HepG2 (cell line): ENCODE measurements at regions not wholly inside any gene's neighbourhood (a gene's known extent, or its start where the extent isn't known, plus 50 kb on each side); places are given as distances from the start of the nearest gene placed in this dataset.

ENCODE experiments used
- ATAD3A ChIP-seq: sonication (generic); formaldehyde crosslinking; IDR thresholded peaks from 2 replicates; pipeline ENCODE4 v1.4.0; 2020; ENCODE audit warnings: missing genetic modification reagents
- GFI1 ChIP-seq: sonication (generic); formaldehyde crosslinking; IDR thresholded peaks from 2 replicates; pipeline ENCODE4 v1.5.0; 2020; ENCODE audit warnings: missing genetic modification reagents, mild to moderate bottlenecking, borderline replicate concordance
- HMG20A ChIP-seq: IDR thresholded peaks from 2 replicates; pipeline ENCODE4 v1.6.1; 2016; ENCODE audit warnings: borderline replicate concordance
- JUND ChIP-seq: sonication (generic); formaldehyde crosslinking; IDR thresholded peaks from 2 replicates; pipeline ENCODE4 v1.8.0; 2022; ENCODE audit warnings: mild to moderate bottlenecking, missing genetic modification reagents
- KLF9 ChIP-seq: IDR thresholded peaks from 2 replicates; pipeline ENCODE4 v1.6.1; 2016; ENCODE audit warnings: low read depth
- KMT2A ChIP-seq: sonication (generic); formaldehyde crosslinking; IDR thresholded peaks from 2 replicates; pipeline ENCODE4 v1.4.0; 2020; ENCODE audit warnings: missing genetic modification reagents
- MEIS1 ChIP-seq: sonication (generic); formaldehyde crosslinking; IDR thresholded peaks from 2 replicates; pipeline ENCODE4 v1.9.0; 2021; ENCODE audit warnings: mild to moderate bottlenecking, missing genetic modification reagents, moderate library complexity, borderline replicate concordance
- POLR2G ChIP-seq: fragments of 200-400 bp; formaldehyde crosslinking; IDR thresholded peaks from 2 replicates; pipeline ENCODE4 v1.6.1; 2018; ENCODE audit warnings: mild to moderate bottlenecking, low read depth, low read length, moderate library complexity
- SNAPC2 ChIP-seq: sonication (generic); formaldehyde crosslinking; IDR thresholded peaks from 2 replicates; pipeline ENCODE4 v1.8.1; 2022; ENCODE audit warnings: mild to moderate bottlenecking, missing genetic modification reagents
- TCF12 ChIP-seq, 2 experiments: fragments of 450-650 bp in 1 of 2; sonication (generic) in 1 of 2; formaldehyde crosslinking in 1 of 2; IDR thresholded peaks; 2 replicates each; pipeline versions ENCODE4 v1.6.1 to v1.8.0; 2017 to 2022; ENCODE audit warnings: antibody characterized with exemption in 1 of 2, mild to moderate bottlenecking in 1 of 2, missing genetic modification reagents in 1 of 2, moderate library complexity in 1 of 2
- YY1 ChIP-seq: IDR thresholded peaks from 2 replicates; pipeline ENCODE4 v1.6.1; 2011; ENCODE audit warnings: low read length, low read depth, moderate library complexity, mild to moderate bottlenecking; ENCODE audit not compliant: insufficient read depth, insufficient replicate concordance
- ZNF30 ChIP-seq: sonication (generic); formaldehyde crosslinking; IDR thresholded peaks from 2 replicates; pipeline ENCODE4 v1.5.0; 2020; ENCODE audit warnings: mild to moderate bottlenecking, missing genetic modification reagents
- ZNF331 ChIP-seq: sonication (generic); formaldehyde crosslinking; IDR thresholded peaks from 2 replicates; pipeline ENCODE4 v1.4.0; 2020; ENCODE audit warnings: missing genetic modification reagents
- ZNF589 ChIP-seq: sonication (generic); formaldehyde crosslinking; conservative IDR thresholded peaks from 2 replicates; pipeline ENCODE4 v1.8.0; 2022; ENCODE audit warnings: mild to moderate bottlenecking, moderate library complexity, missing genetic modification reagents
- TF ChIP-seq, protein P1 (sequence below): IDR thresholded peaks from 2 replicates; pipeline ENCODE4 v1.6.1; 2016
- TF ChIP-seq, protein P2 (sequence below): sonication (generic); formaldehyde crosslinking; IDR thresholded peaks from 2 replicates; pipeline ENCODE4 v1.9.0; 2022; ENCODE audit warnings: missing genetic modification reagents, mild to moderate bottlenecking, borderline replicate concordance
- TF ChIP-seq, protein P3 (sequence below): sonication (generic); formaldehyde crosslinking; IDR thresholded peaks from 2 replicates; pipeline ENCODE4 v1.4.0; 2020; ENCODE audit warnings: missing genetic modification reagents, borderline replicate concordance
- TF ChIP-seq, protein P4 (sequence below): IDR thresholded peaks from 2 replicates; pipeline ENCODE4 v1.6.1; 2016; ENCODE audit warnings: missing genetic modification reagents, missing compliant biosample characterization
- TF ChIP-seq, protein P5 (sequence below), 2 experiments: sonication (generic) in 1 of 2; formaldehyde crosslinking in 1 of 2; IDR thresholded peaks; 2 replicates each; pipeline versions ENCODE4 v1.4.0 to v1.6.1; 2016 to 2020; ENCODE audit warnings: borderline replicate concordance in 1 of 2, low read depth in 1 of 2, mild to moderate bottlenecking in 1 of 2, missing genetic modification reagents in 1 of 2

DNA sequence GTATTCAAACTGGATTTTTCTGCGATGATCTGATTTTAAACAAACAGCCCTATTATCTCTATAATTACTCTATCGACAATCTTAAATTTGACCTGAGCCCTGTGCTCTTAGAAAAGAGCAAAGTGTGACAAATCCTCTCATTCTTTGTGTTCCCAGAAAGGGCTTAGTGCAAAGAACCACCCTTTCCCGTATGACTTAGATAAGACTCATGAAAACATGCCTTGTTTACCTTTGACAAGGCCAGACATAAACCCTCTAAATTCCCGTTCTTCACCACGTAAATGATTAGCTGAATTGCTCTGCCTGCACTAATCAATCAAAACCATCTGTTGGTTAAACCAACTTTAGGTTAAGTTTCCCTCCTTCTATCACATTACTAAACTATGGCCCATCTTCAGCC lies 285.7 kb upstream of the SEL1L start (continued):
- TF ChIP-seq ZNF589 (CRISPR knock-in tag) (no peak), JUND (CRISPR knock-in tag) (no peak), TCF12 (IDR thresholded peaks at IDR 0.05) (no peak), TCF12 (CRISPR knock-in tag; IDR thresholded peaks at IDR 0.05) (no peak), KLF9 (CRISPR knock-in tag) (no peak), ZNF30 (CRISPR knock-in tag) (no peak), YY1 (no peak), ZNF331 (CRISPR knock-in tag) (peak; percentile 44; the same call in 1 of the 2 replicates), GFI1 (peak; percentile 69; the same call in 1 of the 2 replicates), KMT2A (CRISPR knock-in tag) (no peak), HMG20A (peak; percentile 34; the same call in 1 of the 2 replicates), ATAD3A (no peak), SNAPC2 (no peak), MEIS1 (CRISPR knock-in tag) (no peak), POLR2G (no peak)
- TF ChIP-seq, protein P1, sequence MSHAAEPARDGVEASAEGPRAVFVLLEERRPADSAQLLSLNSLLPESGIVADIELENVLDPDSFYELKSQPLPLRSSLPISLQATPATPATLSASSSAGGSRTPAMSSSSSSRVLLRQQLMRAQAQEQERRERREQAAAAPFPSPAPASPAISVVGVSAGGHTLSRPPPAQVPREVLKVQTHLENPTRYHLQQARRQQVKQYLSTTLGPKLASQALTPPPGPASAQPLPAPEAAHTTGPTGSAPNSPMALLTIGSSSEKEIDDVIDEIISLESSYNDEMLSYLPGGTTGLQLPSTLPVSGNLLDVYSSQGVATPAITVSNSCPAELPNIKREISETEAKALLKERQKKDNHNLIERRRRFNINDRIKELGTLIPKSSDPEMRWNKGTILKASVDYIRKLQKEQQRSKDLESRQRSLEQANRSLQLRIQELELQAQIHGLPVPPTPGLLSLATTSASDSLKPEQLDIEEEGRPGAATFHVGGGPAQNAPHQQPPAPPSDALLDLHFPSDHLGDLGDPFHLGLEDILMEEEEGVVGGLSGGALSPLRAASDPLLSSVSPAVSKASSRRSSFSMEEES: no peak
- TF ChIP-seq, protein P2, sequence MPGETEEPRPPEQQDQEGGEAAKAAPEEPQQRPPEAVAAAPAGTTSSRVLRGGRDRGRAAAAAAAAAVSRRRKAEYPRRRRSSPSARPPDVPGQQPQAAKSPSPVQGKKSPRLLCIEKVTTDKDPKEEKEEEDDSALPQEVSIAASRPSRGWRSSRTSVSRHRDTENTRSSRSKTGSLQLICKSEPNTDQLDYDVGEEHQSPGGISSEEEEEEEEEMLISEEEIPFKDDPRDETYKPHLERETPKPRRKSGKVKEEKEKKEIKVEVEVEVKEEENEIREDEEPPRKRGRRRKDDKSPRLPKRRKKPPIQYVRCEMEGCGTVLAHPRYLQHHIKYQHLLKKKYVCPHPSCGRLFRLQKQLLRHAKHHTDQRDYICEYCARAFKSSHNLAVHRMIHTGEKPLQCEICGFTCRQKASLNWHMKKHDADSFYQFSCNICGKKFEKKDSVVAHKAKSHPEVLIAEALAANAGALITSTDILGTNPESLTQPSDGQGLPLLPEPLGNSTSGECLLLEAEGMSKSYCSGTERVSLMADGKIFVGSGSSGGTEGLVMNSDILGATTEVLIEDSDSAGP: no peak
- TF ChIP-seq, protein P3, sequence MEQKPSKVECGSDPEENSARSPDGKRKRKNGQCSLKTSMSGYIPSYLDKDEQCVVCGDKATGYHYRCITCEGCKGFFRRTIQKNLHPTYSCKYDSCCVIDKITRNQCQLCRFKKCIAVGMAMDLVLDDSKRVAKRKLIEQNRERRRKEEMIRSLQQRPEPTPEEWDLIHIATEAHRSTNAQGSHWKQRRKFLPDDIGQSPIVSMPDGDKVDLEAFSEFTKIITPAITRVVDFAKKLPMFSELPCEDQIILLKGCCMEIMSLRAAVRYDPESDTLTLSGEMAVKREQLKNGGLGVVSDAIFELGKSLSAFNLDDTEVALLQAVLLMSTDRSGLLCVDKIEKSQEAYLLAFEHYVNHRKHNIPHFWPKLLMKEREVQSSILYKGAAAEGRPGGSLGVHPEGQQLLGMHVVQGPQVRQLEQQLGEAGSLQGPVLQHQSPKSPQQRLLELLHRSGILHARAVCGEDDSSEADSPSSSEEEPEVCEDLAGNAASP (CRISPR knock-in tag): peak; percentile 49; the same call in 1 of the 2 replicates
- TF ChIP-seq, protein P4, sequence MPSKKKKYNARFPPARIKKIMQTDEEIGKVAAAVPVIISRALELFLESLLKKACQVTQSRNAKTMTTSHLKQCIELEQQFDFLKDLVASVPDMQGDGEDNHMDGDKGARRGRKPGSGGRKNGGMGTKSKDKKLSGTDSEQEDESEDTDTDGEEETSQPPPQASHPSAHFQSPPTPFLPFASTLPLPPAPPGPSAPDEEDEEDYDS (CRISPR knock-in tag): no peak
- TF ChIP-seq, protein P5, sequence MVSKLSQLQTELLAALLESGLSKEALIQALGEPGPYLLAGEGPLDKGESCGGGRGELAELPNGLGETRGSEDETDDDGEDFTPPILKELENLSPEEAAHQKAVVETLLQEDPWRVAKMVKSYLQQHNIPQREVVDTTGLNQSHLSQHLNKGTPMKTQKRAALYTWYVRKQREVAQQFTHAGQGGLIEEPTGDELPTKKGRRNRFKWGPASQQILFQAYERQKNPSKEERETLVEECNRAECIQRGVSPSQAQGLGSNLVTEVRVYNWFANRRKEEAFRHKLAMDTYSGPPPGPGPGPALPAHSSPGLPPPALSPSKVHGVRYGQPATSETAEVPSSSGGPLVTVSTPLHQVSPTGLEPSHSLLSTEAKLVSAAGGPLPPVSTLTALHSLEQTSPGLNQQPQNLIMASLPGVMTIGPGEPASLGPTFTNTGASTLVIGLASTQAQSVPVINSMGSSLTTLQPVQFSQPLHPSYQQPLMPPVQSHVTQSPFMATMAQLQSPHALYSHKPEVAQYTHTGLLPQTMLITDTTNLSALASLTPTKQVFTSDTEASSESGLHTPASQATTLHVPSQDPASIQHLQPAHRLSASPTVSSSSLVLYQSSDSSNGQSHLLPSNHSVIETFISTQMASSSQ (IDR thresholded peaks at IDR 0.05; ENCODE audit: low read depth): peak; percentile 50; the same call in 1 of the 2 replicates
- TF ChIP-seq, protein P5 (CRISPR knock-in tag; IDR thresholded peaks at IDR 0.05; ENCODE audit: borderline replicate concordance): peak; percentile 81; the same call in 1 of the 2 replicates
